NCI-H2029 treated with DMSO at 0.1 percent for 48 hours (cell line): ENCODE measurements at regions not wholly inside any gene's neighbourhood (a gene's known extent, or its start where the extent isn't known, plus 50 kb on each side); places are given as distances from the start of the nearest gene placed in this dataset.

Source experiments
- DNase-seq: peaks from one replicate; lab custom pipeline; 2025; lab: John Stamatoyannopoulos, UW

DNA sequence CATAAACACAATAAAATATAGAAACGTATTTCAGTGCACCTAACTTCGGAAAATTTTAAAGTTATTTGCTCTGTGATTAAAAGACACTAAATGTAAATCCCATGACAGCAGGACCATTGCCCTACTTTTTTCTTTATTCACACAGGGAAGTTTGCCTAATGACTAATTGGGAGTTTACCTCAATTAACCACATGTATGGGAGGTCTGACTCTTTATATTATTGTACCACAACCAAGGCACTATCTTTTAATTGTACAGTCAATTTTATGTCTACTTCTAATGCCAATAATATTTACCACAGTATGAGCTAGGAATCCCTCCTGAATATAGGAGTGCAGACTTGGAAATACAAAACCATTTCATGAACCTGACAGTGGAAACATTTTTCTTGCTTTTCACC is 360.8 kb upstream of the NEGR1 start:
- no peak for DNase-seq

DNA sequence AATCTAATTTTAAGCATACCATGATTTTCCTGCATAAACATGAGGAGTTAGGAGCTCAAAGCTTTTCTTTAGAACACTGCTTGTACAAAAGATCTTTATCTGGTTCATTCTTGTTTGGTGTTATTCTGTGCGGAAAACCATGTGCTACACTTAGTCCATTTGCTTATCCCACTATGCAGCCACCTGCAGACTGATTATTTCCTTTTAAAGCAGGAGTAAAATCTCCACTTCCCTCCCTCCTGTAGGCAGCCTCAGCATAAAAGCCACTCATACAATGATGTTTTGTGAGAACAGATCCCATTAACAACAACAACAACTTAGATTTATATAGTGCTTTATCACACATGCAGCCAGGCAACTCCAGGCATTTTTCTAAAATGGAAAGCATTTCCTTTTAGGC is 355.3 kb upstream of the NEGR1 start:
- no peak for DNase-seq

DNA sequence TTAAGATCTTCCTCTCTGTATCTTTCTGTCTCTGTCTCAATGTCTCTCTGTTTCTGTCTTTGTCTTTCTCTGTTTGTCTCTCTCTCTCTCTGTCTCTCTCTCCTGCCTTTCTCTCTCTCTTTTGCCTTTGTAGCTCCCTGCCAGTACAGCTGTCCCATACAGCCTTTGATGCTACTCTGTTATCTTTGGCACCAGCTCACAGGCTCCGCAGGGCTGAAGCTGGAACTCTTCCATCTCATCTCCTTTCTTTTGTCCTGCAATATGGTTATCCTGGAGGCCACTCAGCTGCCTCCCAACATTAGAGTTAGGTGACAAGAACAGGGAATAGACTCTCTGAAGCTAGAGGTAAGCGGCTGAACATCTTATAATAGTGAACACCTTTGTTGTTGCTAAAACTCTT is 354.3 kb upstream of the NEGR1 start:
- peak; percentile 95 for DNase-seq

DNA sequence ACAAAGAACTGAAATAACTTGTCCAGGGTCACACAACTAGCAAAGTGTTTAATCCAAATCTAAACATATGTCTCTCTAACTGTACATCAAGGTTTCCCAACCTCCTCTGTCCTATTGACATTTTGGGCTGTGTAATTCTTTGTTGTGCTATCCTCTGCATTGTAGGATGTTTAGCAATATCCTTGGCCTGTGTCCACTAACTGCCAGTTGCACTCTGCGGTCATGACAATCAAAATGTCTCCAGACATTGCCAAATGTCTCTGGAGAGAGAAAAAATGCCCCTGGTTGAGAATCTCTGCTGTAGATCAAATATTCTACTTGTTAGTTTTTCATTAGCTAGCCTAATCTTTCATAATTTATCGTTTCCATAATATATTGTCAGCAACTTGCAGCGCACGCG is 353.4 kb upstream of the NEGR1 start:
- DNase-seq: peak; percentile 59

GRCh38 chr1:72634946-72635345 is 352.6 kb upstream of the NEGR1 start:
- peak; percentile 60 for DNase-seq

GRCh38 chr1:72631449-72631848 is 349.1 kb upstream of the NEGR1 start:
- no peak for DNase-seq

DNA sequence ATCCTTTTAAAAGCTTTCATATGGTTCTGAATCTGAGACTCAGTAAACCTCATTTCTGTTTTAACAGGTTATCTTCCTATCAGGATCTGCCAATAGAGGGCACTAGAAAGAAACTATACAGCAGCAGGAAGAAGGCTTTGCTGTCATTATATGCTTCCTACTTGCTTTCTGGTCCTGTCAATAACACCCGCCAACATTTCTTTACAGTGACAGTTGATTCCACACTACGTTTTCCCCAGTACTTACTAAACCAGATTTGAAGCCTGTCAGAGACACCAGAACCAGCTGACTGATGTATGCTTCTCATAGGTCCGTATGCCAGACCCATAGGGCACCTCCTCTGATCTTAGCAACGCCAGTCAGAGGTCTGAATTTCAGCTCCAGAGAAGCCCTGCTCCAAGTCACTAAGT is 341.0 kb upstream of the NEGR1 start:
- DNase-seq: peak; percentile 49

DNA sequence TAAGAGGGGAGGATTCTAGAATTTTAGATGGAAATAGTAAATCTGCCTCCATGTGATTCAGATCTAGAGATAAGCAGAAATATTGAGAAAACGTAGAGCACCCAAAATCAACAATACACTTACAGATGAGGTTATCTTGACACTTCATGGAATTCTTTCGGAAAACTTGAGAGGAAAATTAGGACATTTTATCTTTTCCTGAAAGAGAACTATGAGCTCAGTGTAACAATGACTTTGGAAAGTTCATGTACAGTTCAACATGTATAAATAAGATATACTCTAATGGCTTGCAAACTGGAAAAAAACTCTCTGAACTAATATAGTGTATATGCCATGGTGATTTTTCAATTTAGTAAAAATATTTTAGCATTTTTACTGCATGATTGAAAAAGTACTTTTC is 338.1 kb upstream of the NEGR1 start:
- no peak for DNase-seq

DNA sequence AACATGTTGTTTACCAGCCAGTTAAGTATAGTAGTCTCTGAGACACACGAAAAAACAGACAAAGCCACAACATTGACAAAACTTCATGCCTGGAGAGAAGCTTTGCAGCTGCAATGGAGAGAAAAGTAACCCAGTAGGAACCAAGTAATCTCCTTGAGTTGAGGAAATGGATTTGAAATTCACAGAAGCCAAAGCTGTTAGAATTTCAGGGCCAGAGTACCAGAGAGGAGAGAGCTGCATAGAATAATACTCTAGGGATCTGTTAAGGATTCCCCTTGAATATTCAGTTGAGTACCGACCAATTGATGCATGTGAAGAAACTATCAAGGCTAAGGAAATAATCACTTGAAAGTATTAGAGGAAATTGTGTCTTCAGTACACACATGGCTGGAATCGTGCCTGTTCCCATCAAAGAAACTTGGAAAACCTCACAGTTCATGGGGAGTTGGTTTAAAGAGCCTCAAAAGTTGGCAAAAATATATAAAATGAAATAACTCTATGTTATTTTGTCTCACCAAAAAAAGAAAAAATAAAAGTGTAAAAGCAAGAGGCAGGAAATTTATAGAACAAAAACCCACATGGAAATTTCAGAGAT is 324.0 kb upstream of the NEGR1 start:
- DNase-seq: no peak

GRCh38 chr1:72601035-72601674 is 318.8 kb upstream of the NEGR1 start:
- DNase-seq: no peak

DNA sequence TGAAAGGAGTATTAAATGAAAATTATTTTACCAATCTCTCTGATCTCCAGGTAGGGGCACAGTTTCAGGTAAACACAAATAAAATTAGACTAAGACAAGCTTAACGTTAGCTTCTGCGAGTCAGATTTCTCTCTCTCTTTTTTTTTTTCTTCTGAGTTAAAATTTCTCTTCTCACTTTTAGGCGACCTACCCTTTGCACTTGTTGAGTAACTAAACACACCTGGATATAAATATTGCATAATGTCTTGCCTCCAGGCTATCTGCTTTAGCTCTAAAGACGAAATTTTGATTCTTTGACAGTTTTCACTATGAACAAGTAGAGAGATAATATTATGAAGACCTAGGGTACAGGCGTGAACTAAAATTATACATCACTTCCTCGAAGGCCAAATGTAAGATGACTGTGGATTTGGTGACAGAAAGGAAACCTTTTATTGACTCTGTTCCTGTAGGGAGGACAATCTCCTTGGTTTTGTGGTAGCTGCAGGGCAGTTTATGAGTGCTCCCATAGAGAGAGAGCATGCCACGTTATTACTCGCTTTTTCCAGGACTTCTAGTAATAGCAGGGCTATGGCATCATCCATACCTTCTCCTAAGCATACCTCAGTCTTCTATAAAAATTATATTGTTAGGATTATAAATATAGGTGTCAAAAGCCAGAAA is 303.8 kb upstream of the NEGR1 start:
- DNase-seq: no peak

DNA sequence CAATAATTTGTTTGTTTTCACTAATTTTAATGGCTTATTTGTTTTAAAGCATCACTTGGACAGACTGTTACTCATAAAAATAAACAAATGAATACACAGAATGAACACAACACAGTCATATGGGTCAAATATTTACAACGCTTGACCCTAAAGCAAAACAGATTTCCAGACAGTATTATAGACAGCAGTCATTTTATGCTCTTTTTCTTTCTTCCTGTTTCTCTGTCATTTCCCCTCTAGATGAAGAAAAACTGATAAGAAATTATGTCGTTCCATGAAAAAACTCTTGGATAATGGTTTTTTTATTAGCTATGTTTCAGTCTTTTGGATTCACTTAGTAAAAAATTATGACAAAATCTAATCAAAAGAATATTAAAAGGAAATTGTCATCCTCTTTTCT is 297.3 kb upstream of the NEGR1 start:
- DNase-seq: no peak

GRCh38 chr1:72570815-72571214 is 288.5 kb upstream of the NEGR1 start:
- no peak for DNase-seq

DNA sequence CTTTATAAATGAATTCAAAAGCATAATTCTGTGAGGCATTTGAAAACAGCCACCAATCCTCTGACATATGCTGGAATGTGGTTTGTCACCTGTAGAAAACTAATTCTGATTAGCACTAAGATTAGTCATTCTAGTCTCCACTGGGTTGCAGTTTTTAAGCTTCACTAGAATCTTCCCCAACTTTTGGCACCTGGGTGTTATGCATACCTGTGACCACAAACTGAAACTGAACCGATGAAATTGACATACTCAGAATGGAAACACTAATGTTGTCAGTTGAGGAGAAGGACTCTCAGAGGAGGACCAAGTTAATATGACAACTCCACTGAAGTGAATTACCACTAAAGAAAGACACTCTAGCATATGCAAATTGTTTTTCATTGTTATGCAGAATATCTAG is 285.8 kb upstream of the NEGR1 start:
- DNase-seq: no peak

- no peak for DNase-seq
Measured at GRCh38 chr1:72567521-72567920, 285.2 kb upstream of the NEGR1 start.

GRCh38 chr1:72564749-72565148 is 282.4 kb upstream of the NEGR1 start:
- DNase-seq: no peak

DNA sequence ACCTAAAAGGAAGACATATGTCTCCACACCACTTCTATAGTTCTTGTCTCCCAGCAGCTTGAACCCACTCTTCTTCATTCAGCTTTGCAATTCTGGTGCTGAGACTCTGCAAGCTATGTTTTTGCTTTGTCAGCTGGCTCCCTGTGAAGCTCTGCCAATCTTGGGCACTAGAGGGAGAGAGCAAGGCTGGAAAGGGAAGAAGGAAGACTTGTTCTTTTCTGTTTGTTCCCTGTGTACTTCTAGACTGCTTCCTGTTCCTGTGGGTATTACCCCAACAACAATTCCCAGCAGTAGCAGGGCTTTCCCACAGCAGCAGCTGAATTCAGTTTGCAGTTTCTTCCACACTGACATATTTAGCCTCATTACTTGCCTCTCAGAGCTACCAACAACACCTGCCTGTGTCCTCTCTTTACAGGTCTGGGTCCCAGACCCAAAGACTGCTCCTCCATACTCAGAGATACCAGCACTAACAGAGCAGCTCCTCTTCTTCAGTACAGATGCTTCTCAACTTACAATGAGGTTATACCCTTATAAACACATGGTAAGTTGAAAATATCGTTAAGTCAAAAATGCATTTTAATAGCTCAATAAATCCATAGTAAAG is 275.2 kb upstream of the NEGR1 start:
- no peak for DNase-seq

DNA sequence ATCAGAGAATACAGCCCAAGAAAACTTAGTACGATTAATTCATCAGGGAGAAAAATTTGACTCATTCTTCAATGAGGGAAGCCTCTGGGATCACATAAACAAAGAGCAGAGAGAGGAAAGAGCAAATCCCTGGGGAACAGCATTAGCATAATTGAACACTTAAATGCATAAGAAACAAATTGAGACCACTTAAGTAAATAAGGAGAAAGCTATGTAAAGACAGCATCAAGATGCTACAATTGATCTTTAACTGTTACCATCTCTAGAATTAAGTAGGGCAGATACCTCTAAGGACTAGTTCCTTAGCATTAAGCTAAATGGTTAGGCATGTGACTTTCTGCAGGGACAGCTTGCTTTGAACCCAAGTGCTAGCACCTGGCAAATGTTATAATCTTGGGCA is 265.1 kb upstream of the NEGR1 start:
- no peak for DNase-seq

DNA sequence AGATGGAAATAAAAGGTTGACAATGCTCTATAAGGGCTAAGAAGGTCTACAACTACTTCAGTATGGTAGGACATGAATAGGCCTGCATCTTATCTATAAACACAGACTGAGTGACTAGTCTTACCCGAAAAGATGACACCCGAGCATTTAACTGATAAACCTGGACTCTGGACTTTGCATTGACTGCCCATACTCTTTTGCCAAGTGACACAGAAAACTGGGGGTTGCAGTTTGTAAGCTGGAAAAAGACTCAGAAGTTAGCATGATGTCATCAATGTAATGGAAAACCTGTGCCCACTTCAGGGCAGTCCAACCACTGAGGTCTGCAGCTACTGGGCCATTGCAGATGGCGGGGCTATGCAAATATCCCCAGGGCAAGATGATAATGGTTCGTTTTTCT is 258.3 kb upstream of the NEGR1 start:
- DNase-seq: no peak

GRCh38 chr1:72535470-72535869 is 253.1 kb upstream of the NEGR1 start:
- DNase-seq: no peak

- DNase-seq: no peak
Measured at GRCh38 chr1:72530646-72531045, 248.3 kb upstream of the NEGR1 start.

GRCh38 chr1:72526926-72527325 is 244.6 kb upstream of the NEGR1 start:
- DNase-seq: no peak

DNA sequence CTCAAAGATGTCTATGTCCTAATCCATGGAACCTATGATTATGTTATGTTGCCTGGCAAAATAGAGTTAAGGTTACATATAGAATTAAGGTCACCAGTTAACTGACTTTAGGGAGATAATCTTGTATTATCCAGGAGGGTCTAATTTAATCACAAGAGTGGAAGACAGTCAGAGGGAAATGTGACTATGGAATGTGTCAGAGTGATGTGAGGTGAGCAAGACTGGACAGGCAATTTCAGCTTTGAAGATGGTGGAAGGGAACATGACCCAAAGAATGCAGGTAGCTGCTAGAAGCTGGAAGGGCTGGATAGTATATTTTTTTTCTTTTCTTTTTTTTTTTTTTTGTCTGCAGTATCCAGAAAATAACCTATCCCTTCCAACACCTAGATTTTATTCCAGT is 241.7 kb upstream of the NEGR1 start:
- DNase-seq: no peak
